SK-N-SH (cell line): ENCODE measurements at regions not wholly inside any gene's neighbourhood (a gene's known extent, or its start where the extent isn't known, plus 50 kb on each side); places are given as distances from the start of the nearest gene placed in this dataset.

Experiments used
- CTCF ChIP-seq: fragments of 200-600 bp; sonication (generic); IDR thresholded peaks from 2 replicates; pipeline ENCODE4 v1.6.1; 2017; ENCODE audit warnings: antibody characterized with exemption, mild to moderate bottlenecking, moderate library complexity
- PBX3 ChIP-seq: IDR thresholded peaks from 2 replicates; pipeline ENCODE4; 2012

- TF ChIP-seq CTCF (no peak), PBX3 (no peak)
Measured at GRCh38 chr12:30396576-30396975, 299.1 kb downstream of the IPO8 start.
